CD4-positive, alpha-beta T cell treated with Interleukin-2 at 100 ng/mL for 4 hours (primary cell): ENCODE measurements at regions not wholly inside any gene's neighbourhood (a gene's known extent, or its start where the extent isn't known, plus 50 kb on each side); places are given as distances from the start of the nearest gene placed in this dataset.
"Not testable (repeated sequence)": the region's sequence is repeated elsewhere in the genome, so short reads cannot be mapped to it uniquely, and the experiment has no call there.

Source experiments
- DNase-seq: peaks from one replicate; pipeline ENCODE4 v3.0.0-alpha.2; 2020; ENCODE audit warnings: low spot score

DNA sequence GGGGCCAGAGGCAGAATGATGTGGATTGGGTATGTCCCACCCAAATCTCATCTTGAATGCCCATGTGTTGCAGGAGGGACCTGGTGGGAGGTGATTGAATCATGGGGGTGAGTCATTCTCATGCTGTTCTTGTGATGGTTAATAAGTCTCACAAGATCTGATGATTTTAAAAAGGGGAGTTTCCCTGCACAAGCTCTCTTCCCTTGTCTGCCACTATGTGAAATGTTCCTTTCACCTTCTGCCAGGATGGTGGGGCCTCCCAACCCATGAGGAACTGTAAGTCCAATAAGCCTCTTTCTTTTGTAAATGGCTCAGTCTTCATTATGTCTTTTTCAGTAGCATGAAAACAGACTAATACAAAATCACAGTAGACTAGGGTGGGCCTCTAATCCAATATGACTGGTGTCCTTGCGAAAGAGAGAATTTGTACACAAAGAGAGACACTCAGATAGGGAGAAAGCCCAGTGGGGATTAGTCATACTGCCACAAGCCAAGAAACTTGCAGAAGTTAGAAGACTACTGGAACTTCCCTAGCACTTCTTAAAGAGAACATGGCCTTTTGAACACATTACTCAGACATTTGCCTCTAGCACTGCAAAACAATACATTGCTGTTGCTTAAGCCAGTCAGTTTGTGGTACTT, 68.4 kb downstream of the ANXA1 start:
- DNase-seq, result no peak

DNA sequence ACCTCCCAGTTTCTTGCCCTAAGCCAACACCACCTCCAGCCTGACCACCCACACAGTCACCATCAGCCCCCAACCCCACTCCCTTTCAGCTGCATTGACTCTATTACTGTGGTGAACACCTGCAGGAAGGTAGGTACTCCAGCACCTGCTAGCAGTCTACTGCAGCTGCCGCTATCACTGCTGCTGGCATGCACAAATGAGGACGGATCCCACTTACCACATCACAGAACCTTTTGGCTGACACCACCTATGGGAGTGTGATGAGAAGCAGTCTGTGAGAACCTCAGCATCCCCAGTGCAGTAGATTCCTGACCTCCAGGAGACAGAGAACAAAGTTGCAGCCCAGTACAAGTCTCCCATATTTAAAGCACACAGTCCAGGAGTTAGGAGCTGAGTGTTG, 71.9 kb downstream of the ANXA1 start:
- DNase-seq, result no peak

DNA sequence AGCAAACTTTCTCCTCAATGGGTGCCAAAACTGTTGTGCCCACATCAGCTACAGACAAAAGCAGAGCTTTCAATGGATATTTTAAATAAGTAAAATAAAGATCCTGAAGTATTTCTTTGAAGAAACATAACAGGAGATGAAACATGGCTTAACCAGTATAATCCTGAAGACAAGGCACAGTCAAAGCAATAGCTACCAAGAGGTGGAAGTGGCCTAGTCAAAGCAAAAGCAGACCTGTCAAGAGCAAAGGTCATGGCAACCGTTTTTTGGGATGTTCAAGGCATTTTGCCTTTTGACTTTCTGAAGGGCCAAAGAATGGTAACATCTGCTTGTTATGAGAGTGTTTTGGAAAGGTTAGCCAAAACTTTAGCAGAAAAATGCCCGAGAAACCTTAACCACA, 77.9 kb downstream of the ANXA1 start:
- no peak for DNase-seq

DNA sequence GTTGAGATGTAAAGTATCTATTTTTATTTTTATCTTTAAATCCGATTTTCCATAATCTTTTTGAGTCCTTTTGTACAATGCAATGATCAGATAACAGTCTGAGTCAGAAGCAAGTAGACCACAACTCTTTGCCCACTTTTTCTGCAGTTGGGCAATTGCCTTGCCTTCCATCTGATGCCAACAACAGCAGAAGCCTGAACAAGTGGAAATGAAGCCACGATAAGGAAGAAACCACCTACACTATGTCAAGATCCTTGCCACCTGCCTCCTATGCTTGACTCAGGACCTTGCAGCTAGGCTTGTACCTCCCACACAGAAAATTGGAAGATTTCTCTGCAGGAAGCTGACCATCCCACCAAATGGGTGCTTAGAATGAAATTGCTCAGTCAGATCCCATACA, 78.6 kb downstream of the ANXA1 start:
- DNase-seq, result no peak

DNA sequence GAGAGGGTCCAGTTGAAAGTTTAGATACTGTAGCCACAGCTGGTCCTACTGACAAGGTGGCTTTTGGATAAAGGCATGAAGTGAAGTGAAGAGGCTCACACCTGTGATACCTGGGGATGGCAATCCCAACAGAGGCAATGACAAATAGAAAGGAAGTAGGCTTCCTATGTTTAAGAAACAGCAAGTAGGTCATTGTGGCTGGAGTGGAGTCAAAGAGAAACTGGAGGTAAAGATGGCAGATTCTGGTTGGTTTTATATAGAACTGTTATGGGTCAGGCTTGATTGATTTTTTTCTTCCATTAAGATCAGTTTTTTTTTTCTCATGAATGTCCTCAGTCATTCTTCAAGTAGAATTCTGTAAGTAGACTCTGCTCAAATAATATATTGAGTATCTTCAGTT, 79.5 kb downstream of the ANXA1 start:
- no peak for DNase-seq

DNA sequence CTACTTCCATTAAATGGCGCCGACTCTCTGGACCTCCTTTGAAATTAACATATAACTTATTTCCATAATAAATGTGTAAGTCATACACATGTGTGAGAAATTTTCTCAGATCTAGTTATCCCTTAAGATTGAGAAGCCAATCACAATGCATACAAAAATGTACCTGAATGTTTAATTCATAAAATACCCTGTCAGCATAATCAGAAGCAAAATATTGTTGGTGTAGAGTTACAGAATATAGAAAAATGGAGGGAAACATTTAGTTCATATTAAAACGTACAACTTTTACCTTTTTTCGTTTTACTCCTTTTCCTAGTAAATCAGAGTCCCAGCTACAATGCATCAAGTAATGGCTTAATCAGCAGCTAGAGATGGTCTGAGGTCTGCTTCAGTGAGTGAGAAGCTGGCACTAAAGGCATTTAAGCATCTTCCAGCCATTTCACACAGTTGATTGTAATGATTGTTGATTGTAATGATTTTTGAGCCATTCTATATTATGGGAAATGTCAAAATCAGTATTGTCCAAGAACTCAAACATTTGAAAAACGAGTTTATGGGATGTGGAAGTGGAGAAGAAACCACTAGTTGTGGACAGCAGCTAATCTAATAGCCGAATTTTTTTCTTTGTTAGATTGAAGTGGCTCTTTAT, 81.8 kb downstream of the ANXA1 start:
- DNase-seq, result no peak

DNA sequence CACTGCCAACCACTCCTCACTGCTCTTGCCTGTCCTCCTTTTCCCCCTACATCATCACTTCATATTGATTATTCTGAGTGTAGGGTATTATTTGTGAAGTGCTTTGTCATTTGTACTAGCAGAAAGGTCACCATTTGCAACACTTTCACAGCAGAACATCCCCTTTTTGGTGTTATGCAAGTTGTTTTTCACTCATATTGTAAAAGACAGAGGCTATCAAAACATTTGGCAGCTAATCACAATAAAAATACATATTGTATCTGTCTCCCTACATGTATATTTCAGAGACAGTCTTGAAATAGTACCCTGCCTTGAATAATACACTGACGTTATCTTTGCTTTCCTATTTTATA, 82.3 kb downstream of the ANXA1 start:
- no peak for DNase-seq

DNA sequence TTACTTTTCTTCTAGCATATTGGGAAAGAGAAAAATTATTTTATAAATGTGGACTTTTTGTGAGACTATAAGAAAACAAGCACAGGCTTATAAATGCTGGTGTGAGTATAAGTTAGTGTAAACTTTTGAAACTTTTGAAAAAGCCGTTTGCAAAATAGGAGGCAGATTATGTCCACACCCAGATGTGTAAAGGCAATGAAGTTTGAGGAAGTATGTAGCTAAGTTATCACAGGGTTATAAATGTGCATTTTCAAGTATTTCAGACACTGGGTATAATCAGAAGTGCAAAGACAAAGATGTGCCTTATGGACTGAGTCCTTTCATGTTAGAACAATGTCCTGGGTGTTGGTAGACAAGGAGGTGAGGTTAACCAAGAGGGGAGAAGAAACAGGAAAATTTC, 85.5 kb downstream of the ANXA1 start:
- no peak for DNase-seq

DNA sequence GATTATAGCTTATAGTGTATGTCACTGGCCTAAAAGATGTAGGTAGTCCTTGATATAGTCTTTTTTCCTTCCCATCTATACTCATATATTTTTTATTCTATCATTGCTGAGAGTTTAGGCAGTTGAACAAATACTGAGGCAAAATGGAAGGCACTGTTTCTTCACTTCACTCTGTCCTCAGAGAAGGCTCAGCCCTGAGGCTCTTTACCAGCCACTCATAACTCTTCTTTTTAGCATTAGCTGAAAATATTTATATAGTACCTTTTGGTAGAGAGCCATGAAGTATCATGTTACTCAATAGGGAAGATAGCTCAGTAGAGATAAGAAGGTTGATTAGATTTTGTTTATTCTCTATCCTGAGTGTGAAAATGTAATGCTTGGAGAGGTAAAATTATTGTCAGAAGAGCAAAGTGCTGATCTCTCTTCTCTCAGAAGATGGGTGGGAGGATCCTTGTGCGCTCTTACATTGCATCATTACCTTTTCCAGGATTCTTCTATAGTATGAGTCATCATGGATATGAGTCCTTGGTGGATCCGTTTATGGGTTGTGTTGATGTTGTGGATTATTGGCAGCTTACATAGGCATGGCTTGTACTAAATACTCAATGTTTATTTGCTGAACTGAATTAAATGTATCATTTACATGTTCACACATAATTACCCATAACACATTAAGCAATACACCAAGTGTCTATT, 88.1 kb downstream of the ANXA1 start:
- DNase-seq, result no peak

DNA sequence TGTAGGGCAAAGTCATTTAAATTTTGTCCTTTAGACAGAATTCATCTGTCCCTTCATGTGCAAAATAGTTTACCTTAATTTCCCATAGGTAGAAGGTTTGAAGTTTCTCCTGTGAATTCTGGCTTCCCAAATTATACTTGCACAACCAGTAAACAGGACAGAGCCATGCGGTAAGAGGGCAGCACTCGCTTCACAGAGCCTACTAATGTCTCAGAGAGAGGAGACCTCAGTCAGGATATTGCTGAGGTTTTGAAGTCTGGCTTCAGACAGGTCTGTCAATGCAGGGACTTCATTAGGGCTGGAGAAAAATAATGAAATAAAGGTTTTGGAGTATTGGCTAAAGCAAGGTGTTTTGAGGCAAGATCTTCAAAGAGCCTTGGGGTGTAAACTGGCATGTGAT, 91.4 kb downstream of the ANXA1 start:
- DNase-seq, result no peak

DNA sequence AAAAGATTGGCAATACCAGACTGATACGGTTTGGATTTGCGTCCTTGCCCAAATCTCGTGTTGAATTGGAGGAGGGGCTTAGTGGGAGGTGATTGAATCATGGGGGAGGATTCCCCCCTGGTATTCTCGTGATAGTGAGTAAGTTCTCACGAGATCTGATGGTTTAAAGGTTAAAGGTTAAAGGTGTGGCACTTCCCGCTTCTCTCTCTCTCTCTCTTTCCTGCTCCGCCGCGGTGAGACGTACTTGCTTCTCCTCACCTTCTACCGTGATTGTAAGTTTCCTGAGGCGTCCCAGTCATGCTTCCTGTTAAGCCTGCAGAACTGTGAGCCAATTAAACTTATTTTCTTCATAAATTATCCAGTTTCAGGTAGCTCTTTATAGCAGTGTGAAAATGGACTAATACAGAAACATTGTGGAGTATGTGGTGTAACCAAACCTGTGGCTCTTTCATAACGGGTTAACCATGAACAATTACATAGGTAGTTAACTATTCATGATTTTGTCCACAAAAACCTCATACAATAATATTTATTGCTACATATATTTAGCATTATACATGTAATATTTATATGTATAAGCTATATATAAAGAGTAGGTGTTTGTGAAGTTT, 107.5 kb downstream of the ANXA1 start:
- no peak for DNase-seq

DNA sequence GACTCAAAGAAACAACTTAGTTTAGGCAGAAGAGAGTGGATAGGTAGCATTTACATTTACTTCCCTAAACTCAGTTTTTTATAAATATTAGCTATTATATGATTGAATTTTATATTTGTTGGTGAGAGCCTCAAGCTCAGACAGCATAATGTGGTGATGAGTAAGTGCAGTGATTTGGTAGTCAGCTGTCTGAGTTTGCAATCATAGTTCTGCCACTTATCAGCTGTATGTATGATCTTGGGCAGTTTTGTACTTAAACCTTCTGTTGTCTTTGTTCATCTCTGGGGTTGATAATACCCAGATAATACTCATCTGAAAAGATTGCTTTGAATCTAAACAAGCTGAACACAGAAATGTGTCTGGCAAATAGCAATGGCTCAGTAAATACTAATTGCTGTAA, 108.8 kb downstream of the ANXA1 start:
- DNase-seq, result no peak

DNA sequence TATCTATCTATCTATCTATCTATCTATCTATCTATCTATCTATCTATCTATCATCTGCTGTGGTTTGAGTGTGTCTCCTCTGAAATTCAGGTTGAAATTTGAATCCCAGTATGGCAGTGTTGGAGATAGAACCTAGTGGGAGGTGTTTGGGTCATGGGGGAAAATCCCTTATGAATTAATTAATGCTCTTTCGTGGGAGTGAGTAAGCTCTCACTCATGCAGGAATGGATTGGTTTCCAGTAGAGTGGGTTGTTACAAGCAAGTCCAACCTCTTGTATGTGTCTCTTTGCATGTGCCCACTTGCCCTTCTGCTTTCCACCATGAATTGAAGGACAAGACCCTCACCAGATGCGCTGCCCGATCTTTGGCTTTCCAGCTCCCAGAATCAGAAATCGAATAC, 113.0 kb downstream of the ANXA1 start:
- no peak for DNase-seq

DNA sequence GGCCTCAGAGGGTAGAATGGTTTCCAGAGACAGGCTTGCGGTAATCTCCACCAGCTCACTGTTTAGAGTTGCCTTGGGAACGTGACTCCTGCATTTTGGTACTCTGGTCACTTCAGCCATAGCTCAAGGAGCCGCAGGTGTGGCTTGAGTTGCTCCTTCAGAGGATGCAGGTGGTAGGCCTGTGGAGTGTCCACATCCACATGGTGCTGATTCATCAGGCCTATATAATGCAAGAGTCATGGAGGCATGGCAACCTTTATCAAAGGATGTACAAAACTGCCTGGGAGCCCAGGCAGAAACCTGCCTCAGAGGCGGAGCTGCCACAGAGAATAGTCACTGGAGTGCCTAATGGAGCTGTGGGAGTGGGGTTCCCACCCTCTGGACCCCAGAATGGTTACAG, 114.2 kb downstream of the ANXA1 start:
- no peak for DNase-seq

DNA sequence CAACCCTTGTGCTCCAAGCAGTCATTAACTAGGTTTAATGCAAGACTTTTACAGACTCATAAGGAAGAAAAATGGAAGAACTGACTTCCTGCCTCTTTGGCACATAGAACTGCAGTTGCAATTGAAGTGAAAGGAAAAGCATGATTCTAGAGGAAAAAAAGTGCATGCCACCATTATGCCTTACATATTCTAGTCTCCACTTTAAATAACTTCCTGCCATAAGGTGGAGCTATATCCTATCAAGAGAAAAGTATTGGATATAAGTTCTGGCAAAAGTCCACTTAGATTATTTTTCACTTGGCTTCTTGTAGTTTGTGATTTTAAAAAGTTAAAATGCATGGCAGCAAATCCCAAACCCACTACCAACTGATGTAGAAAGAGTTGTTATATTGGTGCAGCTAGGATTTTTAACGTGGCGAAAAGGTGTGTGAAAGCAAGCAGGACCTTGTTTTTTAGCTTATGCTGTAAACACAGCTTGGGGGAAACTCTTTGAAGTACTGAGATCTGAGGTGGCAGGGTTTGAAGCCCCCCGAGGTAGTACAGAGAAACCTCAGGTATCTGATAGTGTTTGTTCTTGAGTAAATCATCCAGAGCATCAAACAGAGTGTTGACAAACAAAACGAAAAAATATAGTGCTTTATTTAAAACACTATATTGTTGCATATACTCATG, 117.9 kb downstream of the ANXA1 start:
- DNase-seq, result no peak

DNA sequence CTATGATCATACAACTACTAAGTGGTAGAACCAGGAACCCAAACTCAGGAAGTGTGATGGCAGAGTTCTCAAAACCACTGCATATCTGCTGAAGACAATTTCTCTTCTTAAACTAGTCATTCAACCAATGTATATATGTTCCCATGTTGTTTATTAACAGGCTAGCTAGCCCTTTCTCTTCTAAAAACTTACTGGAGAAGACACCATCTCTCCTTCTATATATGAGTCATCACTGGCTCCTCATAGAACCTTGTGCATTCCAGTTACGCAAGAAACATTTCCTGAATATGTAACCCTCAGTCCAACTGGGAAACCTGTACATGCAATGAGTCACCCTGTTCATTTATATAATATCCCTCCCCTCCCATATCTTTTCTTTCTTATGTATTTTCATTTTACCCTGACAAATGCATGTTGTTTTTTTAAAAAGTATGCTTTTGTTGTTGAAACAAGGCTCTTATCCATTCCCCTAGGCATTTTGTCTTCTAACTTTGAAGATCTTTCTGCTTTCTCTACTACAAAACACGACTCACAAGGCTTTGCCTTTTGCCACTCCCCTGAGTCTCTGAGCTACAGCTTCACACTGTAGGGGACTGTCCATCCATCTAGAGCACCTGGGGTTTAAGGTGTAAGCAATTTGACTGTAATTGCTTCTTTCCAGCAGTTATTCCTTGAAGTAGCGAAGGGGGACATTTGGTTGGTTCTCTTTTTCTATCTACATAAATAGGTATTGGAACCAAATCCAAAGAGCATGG, 119.5 kb downstream of the ANXA1 start:
- no peak for DNase-seq

DNA sequence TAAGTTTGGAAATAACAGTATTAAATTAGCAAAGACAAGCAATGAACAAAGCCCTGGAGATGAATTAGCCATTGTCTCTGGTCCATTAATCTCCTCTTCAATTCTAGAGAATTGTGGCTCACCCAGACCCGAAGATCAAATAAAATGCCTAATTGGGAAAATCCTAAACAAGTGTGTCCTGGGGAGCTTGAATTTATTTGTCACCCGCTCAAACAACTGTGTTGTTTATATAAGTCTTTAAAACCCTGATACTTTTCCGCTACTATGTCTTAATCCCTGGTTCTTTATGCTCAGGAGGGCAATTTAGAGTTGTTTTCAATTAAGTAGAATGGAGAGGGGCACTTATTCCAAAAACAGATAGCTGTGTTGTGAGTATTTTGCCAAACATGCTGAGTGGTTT, 128.4 kb downstream of the ANXA1 start:
- no peak for DNase-seq

DNA sequence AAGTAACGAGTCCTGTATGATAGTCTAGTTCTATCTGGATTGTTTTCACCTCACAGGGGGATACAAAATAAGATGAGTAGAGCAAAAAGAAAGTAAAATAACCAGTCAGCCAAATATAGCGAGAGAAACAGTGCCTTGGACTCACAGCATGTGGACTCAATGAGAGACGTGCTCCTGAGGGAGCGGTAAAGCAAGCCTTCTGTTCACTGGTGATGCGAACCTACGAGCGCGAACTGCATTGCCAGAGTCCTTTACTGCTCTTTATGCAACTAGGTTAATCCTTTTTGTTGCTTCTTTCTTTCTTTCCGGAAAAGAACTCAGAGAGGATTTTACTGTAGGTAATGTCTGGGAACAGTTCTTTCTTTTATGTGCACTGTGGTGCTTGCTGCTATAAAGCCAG, 132.7 kb downstream of the ANXA1 start:
- DNase-seq, result no peak

DNA sequence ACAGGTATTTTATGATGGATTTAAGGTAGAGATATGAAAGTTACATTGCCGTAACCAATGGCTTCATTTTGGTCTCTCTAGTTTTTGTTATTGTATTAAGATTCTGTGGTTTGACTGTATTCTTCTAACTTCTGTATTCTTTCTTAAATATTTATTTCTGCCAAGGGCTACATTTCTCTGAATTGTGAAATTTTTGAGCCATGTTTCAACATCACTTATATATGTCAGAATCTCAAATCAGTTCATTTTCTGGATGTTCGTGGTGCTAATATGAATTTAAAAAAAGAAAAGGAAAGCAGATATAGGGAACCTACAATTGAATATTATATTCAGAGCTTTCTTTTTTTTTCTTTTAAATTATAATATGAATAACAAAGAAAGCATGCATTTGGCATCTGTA, 142.7 kb downstream of the ANXA1 start:
- no peak for DNase-seq

DNA sequence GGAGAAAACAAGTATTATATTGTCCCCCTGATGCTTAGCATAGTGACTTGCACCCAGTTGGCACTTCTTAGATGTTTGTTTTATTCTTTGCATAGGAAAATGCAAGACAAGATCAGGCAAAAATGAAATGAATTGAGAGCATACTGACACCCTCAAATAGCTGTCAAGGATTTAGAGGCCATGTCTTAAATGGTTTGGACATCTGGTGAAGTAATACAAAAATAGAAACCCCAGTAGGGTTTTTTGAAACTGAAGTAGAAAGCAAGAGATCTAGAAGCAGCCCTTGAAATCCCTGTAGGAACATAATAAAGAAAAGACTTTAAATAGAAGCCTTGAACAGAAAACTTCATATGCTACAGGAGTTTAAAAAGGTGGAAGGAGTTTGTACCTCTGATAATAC, 174.3 kb downstream of the ANXA1 start:
- no peak for DNase-seq

DNA sequence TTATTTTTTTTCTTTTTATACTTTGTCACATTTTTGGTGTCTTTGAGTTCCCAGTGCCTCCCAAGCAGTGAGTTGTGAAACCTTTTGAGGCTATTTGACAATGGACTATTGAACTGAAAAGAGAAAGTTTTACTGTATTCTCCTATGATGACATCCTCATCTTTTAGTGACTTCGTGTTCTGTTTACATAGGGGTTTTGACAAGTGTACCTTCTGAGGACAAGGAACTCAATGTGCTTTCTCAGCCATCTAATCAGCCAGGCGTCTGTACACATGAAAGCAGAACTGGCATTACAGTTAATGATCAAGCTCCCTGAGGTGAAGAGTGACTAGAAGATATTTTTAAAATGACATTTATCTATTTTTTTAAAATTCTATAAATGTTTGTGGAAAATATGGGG, 175.5 kb downstream of the ANXA1 start:
- no peak for DNase-seq

DNA sequence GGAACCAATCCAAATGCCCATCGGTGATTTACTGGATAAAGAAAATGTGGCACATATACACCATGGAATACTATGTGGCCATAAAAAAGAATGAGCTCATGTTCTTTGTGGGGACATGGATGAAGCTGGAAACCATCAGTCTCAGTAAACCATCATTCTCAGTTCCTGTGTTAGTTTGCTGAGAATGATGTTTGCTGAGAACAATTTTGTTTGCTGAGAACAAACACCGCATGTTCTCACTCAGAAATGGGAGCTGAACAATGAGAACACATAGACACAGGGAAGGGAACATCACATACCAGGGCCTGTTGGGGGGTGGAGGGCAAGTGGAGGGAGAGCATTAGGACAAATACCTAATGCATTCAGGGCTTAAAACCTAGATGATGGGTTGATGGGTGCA, 185.5 kb downstream of the ANXA1 start:
- not testable (repeated sequence) for DNase-seq
